ENCODE measurements at regions not wholly inside any gene's neighbourhood (a gene's known extent, or its start where the extent isn't known, plus 50 kb on each side); places are given as distances from the start of the nearest gene placed in this dataset.
A peak's percentile ranks its signal among the peaks of the same experiment; 100 is the strongest.

- no peak for TF ChIP-seq PREB (CRISPR knock-in tag; IDR thresholded peaks at IDR 0.05; ENCODE audit: borderline replicate concordance)
Observed at GRCh38 chr21:43295066-43295958, 126.5 kb downstream of the CRYAA start (continued).

- ChIA-PET CTCF (no interaction called here), POLR2A (interaction anchor here (0.6 kb wide), 1 partner anchor 419 kb away, joined by 3 read pairs; no protein-coding TSS in a partner anchor)
- no peak overlapping the region for H3K27ac Mint-ChIP-seq
Observed at GRCh38 chr21:43294194-43294902, 125.5 kb downstream of the CRYAA start.

GRCh38 chr21:43292866-43293142 is 124.0 kb downstream of the CRYAA start:
- Mint-ChIP-seq H3K4me3 (no peak overlapping the region), H3K27ac (no peak overlapping the region), H3K27me3 (ENCODE audit: low read depth) (no peaks in the 10 kb centered on the region; the same call in 1 of the 2 replicates), H3K4me1 (no peaks in the 10 kb centered on the region), H3K36me3 (no peaks in the 10 kb centered on the region), H3K9me3 (peaks cover 7% of the 10 kb centered on the region)
- no peak for DNase-seq (ENCODE audit: low spot score)
- CTCF ChIA-PET, result no interaction called here
- no peak for ATAC-seq
- POLR2A ChIA-PET, result no interaction called here
- TF ChIP-seq E2F4 (CRISPR knock-in tag; IDR thresholded peaks at IDR 0.05; ENCODE audit: borderline replicate concordance, low read depth), result no peak
- no peak for TF ChIP-seq TEAD4 (CRISPR knock-in tag; IDR thresholded peaks at IDR 0.05)
- no peak for TF ChIP-seq ZNF423 (CRISPR knock-in tag; IDR thresholded peaks at IDR 0.05)
- TF ChIP-seq MLX (CRISPR knock-in tag; IDR thresholded peaks at IDR 0.05), result no peak
- TF ChIP-seq ZNF138 (CRISPR knock-in tag; conservative IDR thresholded peaks at IDR 0.05), result no peak
- no peak for TF ChIP-seq ATF6 (CRISPR knock-in tag; IDR thresholded peaks at IDR 0.05)
- no peak for TF ChIP-seq AR (CRISPR knock-in tag; IDR thresholded peaks at IDR 0.05)
- no peak for TF ChIP-seq MAX (CRISPR knock-in tag; IDR thresholded peaks at IDR 0.05)
- no peak for TF ChIP-seq CREB1 (CRISPR knock-in tag; IDR thresholded peaks at IDR 0.05)
- TF ChIP-seq IRF1 (CRISPR knock-in tag; IDR thresholded peaks at IDR 0.05), result no peak
- TF ChIP-seq ZBTB43 (CRISPR knock-in tag; IDR thresholded peaks at IDR 0.05), result no peak
- TF ChIP-seq NFATC4 (CRISPR knock-in tag; IDR thresholded peaks at IDR 0.05), result no peak
- TF ChIP-seq ZNF671 (CRISPR knock-in tag; IDR thresholded peaks at IDR 0.05), result no peak
- no peak for TF ChIP-seq RORB (CRISPR knock-in tag; IDR thresholded peaks at IDR 0.05)
- no peak for TF ChIP-seq CREM (CRISPR knock-in tag; IDR thresholded peaks at IDR 0.05)

More at GRCh38 chr21:43294194-43294902, 125.5 kb downstream of the CRYAA start:
- no peak overlapping the region for H3K4me3 Mint-ChIP-seq
- H3K9me3 Mint-ChIP-seq, result peaks cover 7% of the 10 kb centered on the region
- no peaks in the 10 kb centered on the region for H3K36me3 Mint-ChIP-seq
- ATAC-seq (no peak), DNase-seq (ENCODE audit: low spot score) (no peak)
- H3K4me1 Mint-ChIP-seq, result no peaks in the 10 kb centered on the region
- TF ChIP-seq GABPB1 (CRISPR knock-in tag; IDR thresholded peaks at IDR 0.05), result 0 out of 2 replicates have a peak, but pooled peaks have one; percentile 14
- TF ChIP-seq ESRRA (CRISPR knock-in tag; IDR thresholded peaks at IDR 0.05; ENCODE audit: borderline replicate concordance), result no peak
- H3K27me3 Mint-ChIP-seq (ENCODE audit: low read depth), result no peaks in the 10 kb centered on the region; the same call in 1 of the 2 replicates

Data from WTC11 (cell line).